Glomerular endothelial cell (primary cell): ENCODE measurements at regions not wholly inside any gene's neighbourhood (a gene's known extent, or its start where the extent isn't known, plus 50 kb on each side); places are given as distances from the start of the nearest gene placed in this dataset.

ENCODE experiments used
- DNase-seq: peaks from one replicate; pipeline ENCODE4 v3.0.0-alpha.2; 2011; ENCODE audit warnings: low read depth, low spot score; ENCODE audit errors: extremely low read depth

- DNase-seq: no peak
These were observed 74.4 kb upstream of the SMIM36 start for GRCh38 chr17:55585629-55586028.

- DNase-seq: no peak
These were observed 73.6 kb upstream of the SMIM36 start for GRCh38 chr17:55584861-55585260.

- DNase-seq: no peak
These were observed 72.9 kb upstream of the SMIM36 start for GRCh38 chr17:55584055-55584685.

GRCh38 chr17:55582897-55583296 is 71.6 kb upstream of the SMIM36 start:
- DNase-seq: no peak

GRCh38 chr17:55580596-55581133 is 69.4 kb upstream of the SMIM36 start:
- no peak for DNase-seq

- no peak for DNase-seq
These were observed 66.4 kb upstream of the SMIM36 start for GRCh38 chr17:55577687-55578086.

- DNase-seq: no peak
These were observed 65.8 kb upstream of the SMIM36 start for GRCh38 chr17:55576996-55577586.

- DNase-seq: no peak
These were observed 65.2 kb upstream of the SMIM36 start for GRCh38 chr17:55576237-55576995.

- no peak for DNase-seq
These were observed 63.9 kb upstream of the SMIM36 start for GRCh38 chr17:55575058-55575636.

GRCh38 chr17:55572599-55572998 is 61.3 kb upstream of the SMIM36 start:
- no peak for DNase-seq

- no peak for DNase-seq
These were observed 60.9 kb upstream of the SMIM36 start for GRCh38 chr17:55572139-55572538.

- no peak for DNase-seq
These were observed 59.8 kb upstream of the SMIM36 start for GRCh38 chr17:55571095-55571494.

- no peak for DNase-seq
These were observed 59.1 kb upstream of the SMIM36 start for GRCh38 chr17:55570391-55570790.

- DNase-seq: no peak
These were observed 56.3 kb upstream of the SMIM36 start for GRCh38 chr17:55567240-55568214.

GRCh38 chr17:55564081-55564480 is 52.8 kb upstream of the SMIM36 start:
- no peak for DNase-seq

- no peak for DNase-seq
These were observed 52.1 kb upstream of the SMIM36 start for GRCh38 chr17:55563363-55563762.

GRCh38 chr17:55561973-55562495 is 50.8 kb upstream of the SMIM36 start:
- no peak for DNase-seq

- no peak for DNase-seq
These were observed 50.2 kb upstream of the SMIM36 start for GRCh38 chr17:55561316-55561972.
